ENCODE measurements at regions not wholly inside any gene's neighbourhood (a gene's known extent, or its start where the extent isn't known, plus 50 kb on each side); places are given as distances from the start of the nearest gene placed in this dataset.

- no peak for DNase-seq (ENCODE audit: low read depth)
- no peak for TF ChIP-seq CTCF (conservative IDR thresholded peaks at IDR 0.05; ENCODE audit: low read depth, low read length)
Observed at GRCh38 chr3:13193320-13194284, 120.4 kb upstream of the IQSEC1 start.

GRCh38 chr3:13192471-13193213 lies 119.4 kb upstream of the IQSEC1 start:
- peak; percentile 59 for TF ChIP-seq CTCF (conservative IDR thresholded peaks at IDR 0.05; ENCODE audit: low read depth, low read length)
- no peak for DNase-seq (ENCODE audit: low read depth)
- no peak overlapping the region for H3K4me3 ChIP-seq (ENCODE audit: low read depth, low read length)

More at GRCh38 chr3:13193320-13194284, 120.4 kb upstream of the IQSEC1 start:
- H3K4me3 ChIP-seq (ENCODE audit: low read depth, low read length) = no peak overlapping the region

GRCh38 chr3:13191016-13191415 lies 117.8 kb upstream of the IQSEC1 start:
- H3K4me3 ChIP-seq (ENCODE audit: low read depth, low read length) = no peak overlapping the region
- no peak for DNase-seq (ENCODE audit: low read depth)
- no peak for TF ChIP-seq CTCF (conservative IDR thresholded peaks at IDR 0.05; ENCODE audit: low read depth, low read length)

GRCh38 chr3:13190378-13190765 lies 117.1 kb upstream of the IQSEC1 start:
- H3K4me3 ChIP-seq (ENCODE audit: low read depth, low read length) = no peak overlapping the region
- DNase-seq (ENCODE audit: low read depth) = no peak
- TF ChIP-seq CTCF (conservative IDR thresholded peaks at IDR 0.05; ENCODE audit: low read depth, low read length) = no peak

GRCh38 chr3:13189639-13190377 lies 116.6 kb upstream of the IQSEC1 start:
- no peak overlapping the region for H3K4me3 ChIP-seq (ENCODE audit: low read depth, low read length)
- peak; percentile 7 for DNase-seq (ENCODE audit: low read depth)
- no peak for TF ChIP-seq CTCF (conservative IDR thresholded peaks at IDR 0.05; ENCODE audit: low read depth, low read length)

GRCh38 chr3:13188975-13189374 lies 115.7 kb upstream of the IQSEC1 start:
- no peak for DNase-seq (ENCODE audit: low read depth)
- no peak overlapping the region for H3K4me3 ChIP-seq (ENCODE audit: low read depth, low read length)
- no peak for TF ChIP-seq CTCF (conservative IDR thresholded peaks at IDR 0.05; ENCODE audit: low read depth, low read length)
